GM12891 (cell line): ENCODE measurements at regions not wholly inside any gene's neighbourhood (a gene's known extent, or its start where the extent isn't known, plus 50 kb on each side); places are given as distances from the start of the nearest gene placed in this dataset.

Source experiments
- POLR2A ChIP-seq: IDR thresholded peaks from 2 replicates; pipeline ENCODE4 v1.6.1; 2011; ENCODE audit warnings: low read depth, low read length, control low read depth
- POLR2AphosphoS5 ChIP-seq: IDR thresholded peaks from 2 replicates; pipeline ENCODE4 v1.6.1; 2011; ENCODE audit warnings: low read depth, low read length, control low read depth

GRCh38 chr2:228703152-228703551 is 521.7 kb upstream of the SPHKAP start:
- no peak for TF ChIP-seq POLR2A
- no peak for TF ChIP-seq POLR2AphosphoS5
